Activated CD8-positive, alpha-beta memory T cell treated with anti-CD3 and anti-CD28 coated beads, Interleukin-2, amount 50 U/mL, for 48 hours (primary cell): ENCODE measurements at regions not wholly inside any gene's neighbourhood (a gene's known extent, or its start where the extent isn't known, plus 50 kb on each side); places are given as distances from the start of the nearest gene placed in this dataset.
"Not testable (repeated sequence)": the region's sequence is repeated elsewhere in the genome, so short reads cannot be mapped to it uniquely, and the experiment has no call there.

ENCODE experiments used
- DNase-seq: peaks from one replicate; pipeline ENCODE4 v3.0.0-alpha.2; 2020

DNA sequence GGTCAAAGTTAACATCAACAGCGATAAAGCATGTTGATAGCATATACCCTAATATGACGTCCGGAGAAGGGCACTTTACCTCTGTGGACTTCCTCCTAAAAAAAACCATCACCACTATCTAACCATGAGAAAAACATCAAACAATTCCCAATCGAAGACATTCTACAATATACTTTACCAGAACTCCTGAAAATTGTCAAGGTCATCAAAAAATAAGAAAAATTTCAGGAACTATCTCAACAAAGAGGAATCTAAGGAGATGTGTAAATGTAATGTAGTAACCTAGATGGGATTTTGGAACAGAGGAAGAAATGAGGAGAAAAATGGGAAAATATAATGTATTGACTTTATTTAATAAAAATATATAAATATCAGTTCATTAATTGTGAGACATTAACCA, 1026.8 kb upstream of the MIR17HG start:
- DNase-seq = no peak

GRCh38 chr13:90321281-90321931, 1026.1 kb upstream of the MIR17HG start:
- DNase-seq = no peak

DNA sequence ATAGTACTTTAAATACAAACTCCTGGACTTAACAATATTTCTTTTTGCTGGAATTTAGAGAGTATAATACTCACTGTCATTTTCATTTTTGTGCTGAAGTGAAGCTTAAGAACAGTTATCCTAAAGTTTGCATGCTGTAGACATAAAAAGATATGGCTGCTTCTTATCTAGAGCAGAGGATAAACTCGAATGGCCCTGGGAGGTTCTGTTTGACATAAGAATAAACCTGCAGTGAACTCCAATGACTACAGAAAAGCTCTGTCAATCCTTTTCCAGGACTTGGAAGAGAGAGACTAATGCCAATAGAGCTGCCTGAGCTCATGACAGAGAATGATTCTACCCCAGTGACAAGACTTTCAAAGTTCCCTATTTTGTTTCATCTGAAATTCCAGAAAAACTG, 1017.8 kb upstream of the MIR17HG start:
- DNase-seq = no peak

GRCh38 chr13:90331974-90332373, 1015.5 kb upstream of the MIR17HG start:
- no peak for DNase-seq

- DNase-seq = no peak
Observed at GRCh38 chr13:90336507-90336906, 1011.0 kb upstream of the MIR17HG start.

- DNase-seq = not testable (repeated sequence)
Observed at GRCh38 chr13:90341348-90341747, 1006.1 kb upstream of the MIR17HG start.

DNA sequence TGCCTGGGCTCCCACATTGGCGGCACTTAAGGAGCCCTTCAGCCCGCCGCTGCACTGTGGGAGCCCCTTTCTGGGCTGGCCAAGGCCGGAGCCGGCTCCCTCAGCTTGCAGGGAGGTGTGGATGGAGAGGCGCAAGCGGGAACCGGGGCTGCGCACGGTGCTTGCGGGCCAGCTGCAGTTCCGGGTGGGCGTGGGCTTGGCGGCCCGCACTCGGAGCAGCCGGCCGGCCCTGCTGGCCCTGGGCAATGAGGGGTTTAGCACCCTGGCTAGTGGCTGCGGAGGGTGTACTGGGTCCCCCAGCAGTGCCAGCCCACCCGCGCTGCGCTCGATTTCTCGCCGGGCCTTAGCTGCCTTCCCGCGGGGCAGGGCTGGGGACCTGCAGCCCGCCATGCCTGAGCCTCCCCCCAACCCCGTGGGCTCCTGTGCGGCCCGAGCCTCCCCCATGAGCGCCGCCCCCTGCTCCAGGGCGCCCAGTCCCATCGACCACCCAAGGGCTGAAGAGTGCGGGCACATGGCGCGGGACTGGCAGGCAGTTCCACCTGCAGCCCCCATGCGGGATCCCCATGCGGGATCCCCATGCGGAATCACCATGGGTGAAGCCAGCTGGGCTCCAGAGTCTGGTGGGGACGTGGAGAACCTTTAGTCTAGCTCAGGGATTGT, 998.9 kb upstream of the MIR17HG start:
- DNase-seq = not testable (repeated sequence)

DNA sequence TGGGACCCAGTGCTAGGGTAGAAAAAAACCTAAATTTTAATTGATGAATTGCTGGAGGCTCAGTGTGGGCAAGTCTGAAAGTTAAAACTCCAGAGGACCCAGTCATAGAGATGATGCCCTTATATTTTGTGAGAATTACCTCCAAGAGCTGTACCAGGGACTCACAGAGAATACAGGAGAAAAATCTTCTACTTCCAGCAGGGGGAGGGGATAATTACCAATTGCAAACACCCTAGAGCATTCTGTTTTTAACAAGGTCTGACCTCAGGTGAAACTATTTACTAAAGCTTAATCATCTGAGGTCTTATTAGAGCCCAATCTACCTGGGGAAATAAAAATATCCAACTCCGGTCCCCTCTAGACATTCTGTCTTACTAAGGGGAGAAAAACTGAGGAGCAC, 994.7 kb upstream of the MIR17HG start:
- no peak for DNase-seq

GRCh38 chr13:90355162-90355751, 992.2 kb upstream of the MIR17HG start:
- DNase-seq = no peak

DNA sequence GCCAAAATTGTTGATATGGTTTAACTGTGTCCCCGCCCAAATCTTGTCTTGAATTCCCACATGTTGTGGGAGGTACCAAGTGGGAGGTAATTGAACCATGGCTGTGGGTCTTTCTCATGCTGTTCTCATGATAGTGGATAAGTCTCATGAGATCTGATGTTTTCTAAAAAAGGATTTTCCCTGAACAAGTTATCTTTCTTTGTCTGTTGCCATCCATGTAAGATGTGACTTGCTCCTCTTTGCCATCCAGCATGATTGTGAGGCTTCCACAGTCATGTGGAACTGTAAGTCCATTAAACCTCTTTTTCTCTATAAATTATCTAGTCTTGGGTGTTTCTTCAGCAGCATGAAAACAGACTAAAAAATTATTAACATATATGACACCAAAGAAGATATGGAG, 986.7 kb upstream of the MIR17HG start:
- DNase-seq = no peak

- DNase-seq = no peak
Observed at GRCh38 chr13:90362707-90363106, 984.8 kb upstream of the MIR17HG start.

- DNase-seq = no peak
Observed at GRCh38 chr13:90365130-90365529, 982.4 kb upstream of the MIR17HG start.

- DNase-seq = no peak
Observed at GRCh38 chr13:90374168-90374567, 973.3 kb upstream of the MIR17HG start.

- DNase-seq = no peak
Observed at GRCh38 chr13:90375851-90376250, 971.6 kb upstream of the MIR17HG start.

DNA sequence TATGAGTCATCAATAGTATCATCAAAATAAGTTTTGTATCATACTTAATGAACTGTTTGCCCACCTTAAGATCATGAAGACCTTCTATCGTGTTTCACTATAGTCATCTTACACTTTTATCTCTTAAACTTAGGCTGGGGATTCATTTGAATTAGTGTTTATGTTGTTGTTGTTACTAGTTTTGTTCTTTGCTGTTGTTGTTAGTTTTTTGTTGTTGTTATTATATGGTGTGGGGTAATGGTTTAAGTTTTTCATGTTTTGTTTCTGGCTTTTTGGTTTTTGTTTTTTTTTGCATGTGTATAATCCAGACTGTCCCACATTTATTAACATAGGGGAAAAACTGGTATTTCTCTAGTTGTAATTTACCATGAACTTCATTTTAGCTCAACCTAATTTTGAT, 965.1 kb upstream of the MIR17HG start:
- DNase-seq = no peak

GRCh38 chr13:90385781-90386489, 961.6 kb upstream of the MIR17HG start:
- no peak for DNase-seq

- no peak for DNase-seq
Observed at GRCh38 chr13:90388887-90389452, 958.5 kb upstream of the MIR17HG start.

DNA sequence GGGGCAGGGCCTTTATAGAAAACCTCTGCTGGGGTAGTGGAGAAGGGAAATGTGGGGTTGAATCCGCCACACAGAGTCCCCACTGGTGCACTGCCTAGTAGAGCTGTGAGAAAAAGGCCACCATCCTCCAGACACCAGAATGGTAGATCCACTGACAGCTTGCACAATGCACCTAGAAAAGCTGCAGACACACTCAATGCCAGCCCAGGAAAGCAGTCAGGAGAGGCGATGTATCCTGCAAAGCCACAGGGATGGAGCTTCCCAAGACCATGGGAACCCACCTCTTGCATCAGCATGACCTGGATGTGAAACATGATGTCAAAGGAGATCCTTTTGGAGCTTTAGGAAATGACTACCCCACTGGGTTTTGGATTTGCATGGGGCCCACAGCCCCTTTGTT, 958.0 kb upstream of the MIR17HG start:
- DNase-seq = no peak

DNA sequence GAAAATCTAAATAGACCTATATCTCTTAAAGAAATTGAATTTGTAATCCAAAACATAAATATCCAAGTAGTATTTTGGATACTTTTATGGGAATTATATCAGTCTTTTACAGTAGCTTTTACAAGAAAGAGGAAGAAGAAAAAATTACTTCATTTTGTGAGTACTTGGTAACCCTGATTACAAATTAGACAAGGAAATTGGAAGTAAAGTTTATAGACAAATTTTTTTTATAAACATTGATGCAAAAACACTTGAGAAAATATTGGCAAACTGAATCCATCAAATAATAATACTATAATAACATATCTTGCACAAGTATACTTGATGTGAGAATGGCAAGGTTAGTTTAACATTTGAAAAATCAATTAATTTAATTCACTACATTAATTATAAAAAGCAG, 954.1 kb upstream of the MIR17HG start:
- DNase-seq = no peak

- DNase-seq = no peak
Observed at GRCh38 chr13:90395348-90395747, 952.1 kb upstream of the MIR17HG start.

DNA sequence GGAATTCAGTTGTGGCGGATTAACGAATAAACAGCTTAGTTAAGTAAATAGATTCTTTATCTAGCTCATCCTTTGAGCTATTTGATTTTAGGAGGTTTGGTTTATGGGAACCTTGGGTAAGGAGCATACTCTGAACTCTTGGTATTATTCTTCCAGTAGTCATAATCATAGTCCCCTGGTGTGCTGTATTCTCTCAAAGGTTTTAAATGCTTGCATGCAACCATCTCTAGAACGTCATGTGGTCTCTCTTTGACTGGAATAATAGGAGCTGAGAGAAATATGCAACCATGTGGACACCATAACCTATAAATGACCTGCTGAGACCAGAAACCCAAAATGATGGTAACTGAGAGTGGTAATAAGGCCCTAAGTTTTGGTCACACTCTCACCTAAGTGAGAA, 951.6 kb upstream of the MIR17HG start:
- DNase-seq = no peak

DNA sequence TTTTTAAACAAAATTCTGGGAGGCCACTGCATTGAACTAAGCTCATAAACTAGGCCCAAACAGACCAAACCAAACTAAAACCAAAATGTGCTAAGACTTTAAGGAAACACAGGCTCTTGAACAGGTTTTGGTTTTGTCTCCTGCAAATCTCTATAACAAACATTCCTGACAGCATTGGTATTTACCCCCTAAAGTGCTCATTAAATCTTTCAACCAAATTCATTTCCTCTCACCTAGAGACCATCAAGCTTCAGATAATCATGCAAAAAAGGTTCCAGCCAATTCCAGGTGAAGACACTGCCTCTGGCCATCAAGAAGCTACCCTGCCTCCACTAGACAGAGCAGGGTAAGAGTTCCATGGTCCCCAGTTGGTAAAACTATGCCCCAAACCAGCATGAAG, 951.2 kb upstream of the MIR17HG start:
- no peak for DNase-seq

DNA sequence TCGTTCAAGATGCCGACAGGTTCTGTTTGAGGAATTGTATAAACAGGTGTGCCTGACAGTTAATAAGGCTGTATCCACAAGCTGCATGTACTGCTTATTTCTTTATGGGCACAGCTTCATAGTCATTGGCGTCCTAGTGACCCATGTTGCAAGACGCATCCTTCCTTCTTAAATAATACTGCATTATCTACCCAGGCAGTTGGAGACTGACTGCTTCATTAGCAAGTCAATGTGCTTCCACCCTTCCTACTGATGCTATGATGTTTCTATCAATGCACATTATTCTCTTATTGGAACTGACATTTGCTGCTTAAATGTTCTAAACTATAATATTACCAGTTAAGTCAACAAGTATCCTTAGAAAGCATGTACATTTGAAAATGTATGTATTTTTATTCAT, 950.0 kb upstream of the MIR17HG start:
- DNase-seq = no peak

DNA sequence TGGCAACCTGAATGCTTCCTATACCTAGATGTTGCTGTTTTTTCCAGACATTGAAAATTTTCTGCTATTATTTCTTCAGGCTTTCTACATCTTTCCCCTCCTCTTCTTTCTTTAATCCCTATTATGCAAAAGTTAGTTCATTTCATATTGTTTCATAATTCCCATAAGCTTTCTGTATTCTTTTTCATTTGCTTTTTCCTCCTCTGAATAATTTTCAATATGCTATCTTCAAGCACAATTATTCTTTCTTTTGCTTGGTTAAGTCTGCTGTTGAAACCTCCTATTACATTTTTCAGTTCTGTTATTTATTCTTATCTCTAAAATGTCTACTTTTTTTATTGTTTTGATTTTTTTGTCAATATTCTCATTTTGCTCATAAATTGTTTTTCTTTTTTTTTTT, 947.1 kb upstream of the MIR17HG start:
- no peak for DNase-seq
